Neural cell (in vitro differentiated cells): ENCODE measurements at regions not wholly inside any gene's neighbourhood (a gene's known extent, or its start where the extent isn't known, plus 50 kb on each side); places are given as distances from the start of the nearest gene placed in this dataset.

Source experiments
- H2AFZ ChIP-seq: fragments of 200-600, 300-800 bp; sonication (generic), shearing (Covaris generic); 2 replicates; pipeline ENCODE4 v1.6.0; 2014; ENCODE audit warnings: low read depth, mild to moderate bottlenecking, antibody characterized with exemption, low read length, moderate library complexity
- H3F3A ChIP-seq: fragments of 200-600 bp; shearing (Covaris generic); 2 replicates; pipeline ENCODE4 v1.6.1; 2016; ENCODE audit warnings: mild to moderate bottlenecking, moderate library complexity, mixed read lengths, antibody characterized with exemption, low read length; ENCODE audit not compliant: insufficient read depth, poor library complexity, severe bottlenecking
- H3K27ac ChIP-seq: fragments of 200-600, 300-800 bp; sonication (generic), shearing (Covaris generic); 2 replicates; pipeline ENCODE4 v1.5.1; 2014; ENCODE audit warnings: mild to moderate bottlenecking, low read length, moderate library complexity
- H3K27me3 ChIP-seq: fragments of 300-800, 200-600 bp; sonication (generic), shearing (Covaris generic); 2 replicates; pipeline ENCODE4 v1.6.0; 2014; ENCODE audit warnings: mild to moderate bottlenecking, low read depth, low read length, moderate library complexity; ENCODE audit not compliant: insufficient read depth
- H3K36me3 ChIP-seq: fragments of 300-800, 200-600 bp; sonication (generic), shearing (Covaris generic); 2 replicates; pipeline ENCODE4 v1.5.1; 2014; ENCODE audit warnings: mild to moderate bottlenecking, antibody characterized with exemption, low read length, moderate library complexity; ENCODE audit not compliant: insufficient read depth
- H3K4me2 ChIP-seq: fragments of 300-800, 200-600 bp; sonication (generic), shearing (Covaris generic); 2 replicates; pipeline ENCODE4 v1.6.0; 2014; ENCODE audit warnings: mild to moderate bottlenecking, low read length
- H3K4me3 ChIP-seq: fragments of 300-800, 200-600 bp; sonication (generic), shearing (Covaris generic); 2 replicates; pipeline ENCODE4 v1.5.1; 2014; ENCODE audit warnings: mild to moderate bottlenecking, low read length, moderate library complexity
- H3K79me2 ChIP-seq: fragments of 200-600 bp; shearing (Covaris generic); replicated peaks from 2 replicates; pipeline ENCODE4 v1.6.0; 2014; ENCODE audit warnings: mild to moderate bottlenecking, low read length, moderate library complexity; ENCODE audit not compliant: insufficient read depth
- H3K9ac ChIP-seq: fragments of 300-800, 200-600 bp; sonication (generic), shearing (Covaris generic); 2 replicates; pipeline ENCODE4 v1.6.1; 2016; ENCODE audit warnings: mild to moderate bottlenecking, low read length, mixed read lengths
- H3K9me2 ChIP-seq: fragments of 200-600 bp; shearing (Covaris generic); 2 replicates; pipeline ENCODE4 v1.6.1; 2016; ENCODE audit warnings: mild to moderate bottlenecking, low read length, mixed read lengths; ENCODE audit not compliant: insufficient read depth
- H3K9me3 ChIP-seq: fragments of 200-600, 300-800 bp; sonication (generic), shearing (Covaris generic); 2 replicates; pipeline ENCODE4 v1.6.1; 2016; ENCODE audit warnings: mild to moderate bottlenecking, mixed run types, low read length, moderate library complexity, mixed read lengths
- H4K20me1 ChIP-seq: fragments of 200-600 bp; shearing (Covaris generic); 2 replicates; pipeline ENCODE4 v1.6.1; 2016; ENCODE audit warnings: mild to moderate bottlenecking, mixed run types; ENCODE audit not compliant: insufficient read depth
- CTCF ChIP-seq: fragments of 450-650 bp; IDR thresholded peaks from 2 replicates; pipeline ENCODE4 v1.5.1; 2014; ENCODE audit warnings: antibody characterized with exemption, mild to moderate bottlenecking, moderate library complexity; ENCODE audit not compliant: poor library complexity, severe bottlenecking
- EP300 ChIP-seq: fragments of 450-650 bp; conservative IDR thresholded peaks from 2 replicates; pipeline ENCODE4 v1.6.1; 2014; ENCODE audit warnings: antibody characterized with exemption, mild to moderate bottlenecking, moderate library complexity; ENCODE audit not compliant: poor library complexity, severe bottlenecking
- EZH2 ChIP-seq: fragments of 200-600, 300-800 bp; shearing (Covaris generic), sonication (generic); IDR thresholded peaks from 2 replicates; pipeline ENCODE4 v1.6.1; 2014; ENCODE audit warnings: antibody characterized with exemption, low read length, borderline replicate concordance, mild to moderate bottlenecking; ENCODE audit not compliant: insufficient read depth, poor library complexity, severe bottlenecking
- MXI1 ChIP-seq: fragments of 450-650 bp; conservative IDR thresholded peaks from 2 replicates; pipeline ENCODE4 v1.6.1; 2014; ENCODE audit warnings: antibody characterized with exemption, mild to moderate bottlenecking; ENCODE audit not compliant: poor library complexity, severe bottlenecking
- POLR2AphosphoS5 ChIP-seq: IDR thresholded peaks from 2 replicates; pipeline ENCODE4 v1.6.1; 2012
- RAD21 ChIP-seq: fragments of 450-650 bp; conservative IDR thresholded peaks from 2 replicates; pipeline ENCODE4 v1.6.1; 2014; ENCODE audit warnings: antibody characterized with exemption, mild to moderate bottlenecking, moderate library complexity
- REST ChIP-seq: IDR thresholded peaks from 2 replicates; pipeline ENCODE4 v1.6.1; 2012; ENCODE audit warnings: borderline replicate concordance
- SMC3 ChIP-seq: fragments of 450-650 bp; conservative IDR thresholded peaks from 2 replicates; pipeline ENCODE4 v1.6.1; 2014; ENCODE audit warnings: antibody characterized with exemption, mild to moderate bottlenecking, moderate library complexity; ENCODE audit not compliant: poor library complexity
- TAF1 ChIP-seq: IDR thresholded peaks from 2 replicates; pipeline ENCODE4 v1.6.1; 2012; ENCODE audit warnings: low read depth

GRCh38 chr22:35197071-35197470, 60.2 kb upstream of the HMGXB4 start:
- Histone ChIP-seq H4K20me1 (no peaks in the 10 kb centered on the region), H3K9me3 (no peaks in the 10 kb centered on the region), H3F3A (no peaks in the 10 kb centered on the region), H3K79me2 (no peaks in the 10 kb centered on the region), H3K4me2 (no peak overlapping the region), H3K27me3 (no peaks in the 10 kb centered on the region), H3K9me2 (no peaks in the 10 kb centered on the region), H3K9ac (no peak overlapping the region), H2AFZ (no peak overlapping the region), H3K36me3 (no peaks in the 10 kb centered on the region), H3K27ac (peak overlapping the region; percentile 53), H3K4me3 (no peak overlapping the region)
- TF ChIP-seq EP300 (no peak), SMC3 (no peak)

- Histone ChIP-seq H3K9me3 (no peaks in the 10 kb centered on the region), H3K36me3 (no peaks in the 10 kb centered on the region), H2AFZ (no peak overlapping the region), H3K79me2 (no peaks in the 10 kb centered on the region), H3K27me3 (no peaks in the 10 kb centered on the region), H3F3A (no peaks in the 10 kb centered on the region), H3K9me2 (no peaks in the 10 kb centered on the region), H3K9ac (peak overlapping the region; percentile 13), H3K27ac (peak overlapping the region; percentile 20), H4K20me1 (no peaks in the 10 kb centered on the region), H3K4me3 (peak overlapping the region; percentile 2), H3K4me2 (peak overlapping the region; percentile 24)
- TF ChIP-seq RAD21 (no peak), POLR2AphosphoS5 (no peak), EZH2 (no peak), MXI1 (no peak), TAF1 (no peak), SMC3 (no peak), EP300 (no peak), REST (no peak), CTCF (no peak)
These were observed 59.4 kb upstream of the HMGXB4 start for GRCh38 chr22:35197886-35198285.

GRCh38 chr22:35198738-35199137, 58.6 kb upstream of the HMGXB4 start:
- no peak for TF ChIP-seq EZH2
- TF ChIP-seq REST = no peak
- no peak for TF ChIP-seq CTCF
- no peak for TF ChIP-seq TAF1
- TF ChIP-seq EP300 = no peak
- no peak for TF ChIP-seq POLR2AphosphoS5
- no peak for TF ChIP-seq MXI1
- TF ChIP-seq SMC3 = no peak
- no peak for TF ChIP-seq RAD21
- Histone ChIP-seq H3K9me3 (no peaks in the 10 kb centered on the region), H3K9me2 (no peaks in the 10 kb centered on the region), H3K27me3 (no peaks in the 10 kb centered on the region), H3K4me2 (no peak overlapping the region), H3K79me2 (no peaks in the 10 kb centered on the region), H3F3A (peaks cover 2% of the 10 kb centered on the region), H3K36me3 (no peaks in the 10 kb centered on the region), H4K20me1 (no peaks in the 10 kb centered on the region), H3K27ac (no peak overlapping the region), H2AFZ (no peak overlapping the region), H3K4me3 (no peak overlapping the region), H3K9ac (no peak overlapping the region)
